CD4-positive, alpha-beta T cell treated with Interleukin-21 for 1 hour (primary cell): ENCODE measurements at regions not wholly inside any gene's neighbourhood (a gene's known extent, or its start where the extent isn't known, plus 50 kb on each side); places are given as distances from the start of the nearest gene placed in this dataset.

ENCODE experiments used
- DNase-seq: peaks from one replicate; pipeline ENCODE4 v3.0.0-alpha.2; 2020

- no peak for DNase-seq
These were observed 96.0 kb upstream of the PRDM1 start for GRCh38 chr6:105990151-105990550.

GRCh38 chr6:105988812-105989577, 97.1 kb upstream of the PRDM1 start:
- DNase-seq = no peak

DNA sequence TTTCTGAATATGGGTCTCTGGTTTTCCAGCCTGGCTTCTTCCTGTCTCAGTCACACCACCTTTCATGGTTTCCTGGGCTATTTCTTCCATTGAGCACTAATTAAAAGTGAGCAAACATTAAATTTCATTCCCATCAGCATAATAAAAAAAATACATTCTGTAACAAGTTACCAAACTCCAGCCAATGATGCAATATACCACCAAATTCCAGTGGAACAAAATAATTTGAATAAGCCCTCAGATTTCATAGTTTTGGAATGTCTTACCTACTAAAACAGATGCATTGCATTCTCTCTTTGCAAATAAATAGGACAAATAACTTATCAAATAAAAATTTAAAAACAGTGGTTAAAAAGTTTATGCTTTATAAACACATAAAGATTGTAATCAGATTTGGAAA, 97.8 kb upstream of the PRDM1 start:
- DNase-seq = no peak

DNA sequence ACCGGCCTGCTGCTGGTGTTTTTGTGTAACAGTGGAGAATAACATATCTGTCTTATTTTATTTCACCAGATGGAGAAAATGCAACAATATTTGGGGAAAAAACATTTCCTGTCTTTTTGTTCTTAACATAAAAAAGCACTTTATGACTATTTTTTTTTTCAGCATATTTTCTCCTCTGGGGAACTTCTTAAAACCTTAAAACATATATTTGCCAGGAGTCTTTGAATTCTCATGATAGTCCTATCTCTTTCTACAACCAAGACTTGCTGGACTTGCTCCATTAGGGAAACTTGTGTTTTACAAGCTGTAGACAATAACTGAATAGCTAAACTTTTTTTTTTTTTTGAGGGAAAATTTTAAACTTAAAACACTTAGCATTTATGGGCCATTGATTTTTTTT, 98.6 kb upstream of the PRDM1 start:
- DNase-seq = no peak

GRCh38 chr6:105986998-105987397, 99.1 kb upstream of the PRDM1 start:
- DNase-seq = no peak

- DNase-seq = no peak
These were observed 100.1 kb upstream of the PRDM1 start for GRCh38 chr6:105985816-105986632.

DNA sequence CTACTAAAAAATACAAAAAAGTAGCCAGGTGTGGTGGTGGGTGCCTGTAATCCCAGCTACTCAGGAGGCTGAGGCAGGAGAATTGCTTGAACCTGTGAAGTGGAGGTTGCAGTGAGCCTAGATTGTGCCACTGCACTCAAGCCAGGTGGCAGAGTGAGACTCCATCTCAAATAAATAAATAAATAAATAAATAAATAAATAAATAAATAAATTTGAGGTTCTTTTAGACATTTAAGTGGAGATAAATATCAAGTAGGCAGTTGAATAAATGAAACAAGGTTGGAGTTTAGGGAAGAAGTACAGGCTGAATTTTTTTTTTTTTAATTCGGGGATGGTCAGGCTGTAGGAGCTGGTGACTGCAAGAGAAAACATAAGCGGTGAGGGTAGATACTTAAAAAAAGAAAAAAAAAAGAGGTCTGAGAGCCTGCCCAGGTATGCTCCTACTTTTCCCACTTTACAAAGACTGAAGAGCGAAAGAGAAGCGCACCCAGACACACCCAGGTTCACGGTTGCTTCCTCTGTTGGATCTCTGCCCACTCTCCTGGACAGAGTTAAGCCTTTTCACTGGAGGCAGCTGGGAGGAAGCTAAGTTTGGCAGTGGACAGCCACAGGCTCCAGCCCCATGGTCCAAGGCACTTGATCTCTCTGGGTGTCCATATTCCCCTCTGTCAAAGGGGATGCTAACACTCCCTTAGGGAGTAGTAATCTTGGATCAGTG, 100.9 kb upstream of the PRDM1 start:
- no peak for DNase-seq

GRCh38 chr6:105983763-105984162, 102.4 kb upstream of the PRDM1 start:
- no peak for DNase-seq

GRCh38 chr6:105982761-105983540, 103.2 kb upstream of the PRDM1 start:
- no peak for DNase-seq

DNA sequence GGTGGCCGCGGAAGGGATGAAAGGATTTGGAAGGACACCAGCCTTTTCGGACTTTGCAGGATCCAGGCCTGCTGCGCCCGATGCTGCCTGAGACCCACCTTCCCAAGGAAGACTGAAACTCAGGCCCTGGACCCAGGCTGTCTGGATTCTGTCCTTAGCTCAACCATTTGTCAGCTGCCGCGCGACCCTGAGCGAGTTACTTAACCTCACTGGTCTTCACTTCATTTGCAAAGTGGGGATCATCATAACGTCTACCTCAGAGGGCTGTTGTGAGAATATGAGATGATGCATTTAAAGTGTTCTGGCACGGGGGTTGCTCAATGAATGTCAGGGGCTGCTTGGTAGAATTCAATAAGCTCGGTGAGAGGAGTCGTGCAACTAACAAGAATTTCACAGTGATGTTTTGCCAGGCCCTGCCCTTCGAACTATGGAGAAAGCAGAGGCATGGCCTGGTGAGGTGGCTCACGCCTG, 104.2 kb upstream of the PRDM1 start:
- DNase-seq = no peak

DNA sequence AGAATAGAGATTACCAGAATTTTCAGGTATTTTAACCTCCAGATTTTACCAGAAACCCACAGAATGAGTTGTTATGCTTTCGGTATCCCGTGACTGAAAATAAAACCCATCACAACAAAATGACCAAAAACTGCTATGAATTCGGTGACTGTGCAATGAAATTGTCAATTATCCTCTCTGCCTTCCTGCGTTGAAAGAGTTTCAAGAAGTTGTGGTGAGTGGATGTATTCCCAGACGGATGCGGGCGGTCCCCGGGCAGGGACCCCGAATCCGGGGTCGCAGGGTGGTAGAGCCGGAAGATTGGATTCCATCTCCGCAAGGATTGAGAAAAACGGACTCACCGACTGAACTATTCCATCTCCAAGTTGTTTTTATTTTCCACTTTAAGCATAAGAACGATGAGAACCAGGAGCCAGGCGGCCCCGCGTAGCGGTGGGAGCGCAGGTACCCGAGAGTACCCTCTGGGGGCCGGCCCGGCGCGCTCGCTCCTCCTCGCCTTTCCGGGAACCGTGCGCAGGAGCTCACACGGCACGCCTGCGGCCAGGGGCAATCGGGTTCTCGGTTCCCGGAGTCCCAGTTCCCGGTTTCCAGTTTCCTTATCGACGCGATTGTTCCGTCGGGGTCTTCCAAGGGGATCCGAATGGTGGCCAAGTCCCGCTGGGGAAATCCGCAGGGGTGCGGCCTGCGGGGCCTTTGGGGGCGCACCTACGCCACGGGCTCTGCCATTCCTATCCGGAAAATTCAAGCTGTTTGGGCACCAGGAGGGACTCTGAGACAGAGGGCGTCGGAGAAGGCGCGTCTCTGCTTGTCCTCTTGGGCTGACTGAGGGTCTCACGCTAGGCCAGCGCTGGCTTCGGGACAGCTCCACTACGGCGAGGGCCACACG, 104.9 kb upstream of the PRDM1 start:
- DNase-seq = peak; percentile 49

DNA sequence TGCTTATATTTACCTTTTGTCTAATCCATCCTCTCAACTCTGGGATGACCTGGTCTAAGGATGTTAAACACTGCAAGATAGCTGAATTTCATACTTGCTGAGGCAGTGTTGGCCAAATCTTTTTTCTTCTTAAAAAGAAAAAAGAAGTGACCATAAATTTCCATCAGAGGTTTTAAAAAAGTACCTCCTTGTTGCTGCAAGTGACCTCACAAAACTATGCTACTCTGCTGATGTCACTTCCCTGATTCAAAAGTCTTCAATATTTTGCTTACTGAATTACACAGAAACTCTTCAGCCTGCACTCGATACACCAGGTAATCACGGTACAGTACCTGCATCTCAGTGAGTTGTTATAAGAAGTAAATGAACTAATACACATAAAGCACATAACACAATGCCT, 107.2 kb upstream of the PRDM1 start:
- DNase-seq = no peak

GRCh38 chr6:105977934-105978504, 108.1 kb upstream of the PRDM1 start:
- DNase-seq = no peak

- DNase-seq = no peak
These were observed 111.2 kb upstream of the PRDM1 start for GRCh38 chr6:105974986-105975385.

- DNase-seq = no peak
These were observed 113.7 kb upstream of the PRDM1 start for GRCh38 chr6:105972440-105972839.

DNA sequence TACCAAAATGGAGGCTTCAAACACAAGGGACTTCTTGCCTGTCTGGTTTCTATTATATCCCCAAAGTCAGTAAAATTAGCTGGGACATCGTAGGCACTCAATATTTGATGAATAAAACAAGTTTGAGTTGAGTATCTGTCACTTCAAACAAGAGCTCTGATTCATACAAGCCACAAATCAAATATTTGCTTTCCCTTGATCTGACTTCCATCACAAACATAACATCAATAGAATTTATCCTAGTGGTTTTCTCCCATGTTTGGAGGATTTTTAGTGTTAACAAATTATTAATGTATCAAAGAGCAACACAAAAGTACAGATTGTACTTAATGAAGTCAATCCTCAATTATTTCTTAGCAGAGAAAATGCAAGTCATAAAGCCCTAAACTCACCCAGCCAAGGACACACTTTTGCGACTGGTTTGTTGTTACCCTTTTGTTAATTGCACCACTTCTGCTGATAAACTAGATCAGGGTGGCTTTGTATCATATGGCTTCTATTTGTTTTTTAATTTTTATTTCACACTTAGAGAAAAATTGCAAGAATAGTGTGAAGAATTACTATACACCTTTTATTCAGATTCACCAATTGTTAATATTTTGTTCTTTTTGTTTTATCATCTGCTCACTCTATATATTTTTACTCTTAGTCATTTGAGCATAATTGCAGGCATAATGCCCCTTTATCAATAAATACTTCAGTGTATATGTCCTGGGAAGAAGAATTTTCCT, 117.4 kb upstream of the PRDM1 start:
- no peak for DNase-seq

DNA sequence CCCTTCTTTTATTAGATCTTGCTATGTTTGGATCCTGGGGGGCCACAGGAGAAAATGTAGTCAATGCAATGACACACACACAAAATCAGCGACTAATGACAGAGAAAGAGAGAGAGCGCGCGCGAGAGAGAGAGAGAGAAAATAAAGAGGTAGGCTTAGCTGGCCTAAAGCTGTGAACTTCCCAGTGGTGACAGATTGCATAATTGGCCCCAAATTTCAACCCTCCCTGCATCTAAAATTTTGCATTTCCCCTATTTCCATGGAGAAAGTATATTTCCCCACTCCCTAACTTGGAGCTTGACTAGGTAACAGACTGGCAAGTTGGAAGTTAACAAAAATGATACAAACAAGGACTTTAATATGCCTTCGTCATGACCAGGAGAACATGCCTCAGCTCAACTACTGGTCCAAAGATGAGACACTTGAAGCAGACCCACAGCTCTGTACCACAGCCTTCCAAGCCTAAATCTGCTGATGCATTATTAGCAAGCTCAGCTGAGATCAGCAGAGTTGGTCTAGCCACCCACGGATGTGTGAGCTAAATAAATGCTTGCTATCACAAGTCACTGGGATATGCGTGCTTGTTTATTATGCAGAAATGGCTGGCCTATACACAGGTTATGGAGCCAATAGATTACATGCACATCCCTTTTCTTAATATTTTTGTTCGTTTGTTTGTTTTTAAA, 118.1 kb upstream of the PRDM1 start:
- no peak for DNase-seq

GRCh38 chr6:105966481-105966880, 119.7 kb upstream of the PRDM1 start:
- DNase-seq = no peak

DNA sequence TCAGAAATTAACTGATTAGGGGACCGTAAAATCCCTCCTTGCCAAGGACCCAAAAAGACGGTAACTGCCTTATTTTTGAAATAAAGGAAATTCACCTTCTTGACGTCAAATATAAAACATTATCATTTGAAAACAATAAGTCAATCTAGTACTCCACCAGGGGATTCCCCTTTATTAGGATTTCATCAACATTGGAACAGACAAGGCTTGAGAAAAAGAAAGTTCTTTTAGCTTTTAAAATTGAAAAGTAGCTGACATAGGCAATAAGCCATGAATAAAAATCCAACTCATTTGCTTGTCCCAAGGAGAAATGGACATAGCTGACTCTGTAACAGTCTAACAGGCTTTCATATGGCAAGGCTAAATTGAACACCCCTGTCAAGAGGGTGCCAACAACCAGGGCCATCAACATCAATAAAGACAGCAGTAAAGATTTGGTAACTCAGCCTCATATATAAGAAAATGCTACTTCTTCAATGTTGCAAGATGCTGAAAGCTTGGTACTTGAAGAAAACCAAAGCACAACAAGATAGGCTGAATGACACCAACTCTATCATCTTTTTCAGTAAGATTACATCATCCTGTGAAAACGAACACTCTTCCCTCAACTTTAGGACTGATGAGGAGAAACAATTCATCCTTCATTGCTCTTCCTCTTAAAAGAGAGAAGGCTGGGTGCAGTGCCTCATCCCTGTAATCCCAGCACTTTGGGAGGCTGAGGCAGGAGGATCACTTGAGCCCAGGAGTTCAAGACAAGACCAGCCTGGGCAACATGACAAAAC, 121.0 kb upstream of the PRDM1 start:
- no peak for DNase-seq
